ENCODE measurements at regions not wholly inside any gene's neighbourhood (a gene's known extent, or its start where the extent isn't known, plus 50 kb on each side); places are given as distances from the start of the nearest gene placed in this dataset.

GRCh38 chr18:33828949-33829348 is 250.9 kb downstream of the ASXL3 start:
- TF ChIP-seq, protein P1, sequence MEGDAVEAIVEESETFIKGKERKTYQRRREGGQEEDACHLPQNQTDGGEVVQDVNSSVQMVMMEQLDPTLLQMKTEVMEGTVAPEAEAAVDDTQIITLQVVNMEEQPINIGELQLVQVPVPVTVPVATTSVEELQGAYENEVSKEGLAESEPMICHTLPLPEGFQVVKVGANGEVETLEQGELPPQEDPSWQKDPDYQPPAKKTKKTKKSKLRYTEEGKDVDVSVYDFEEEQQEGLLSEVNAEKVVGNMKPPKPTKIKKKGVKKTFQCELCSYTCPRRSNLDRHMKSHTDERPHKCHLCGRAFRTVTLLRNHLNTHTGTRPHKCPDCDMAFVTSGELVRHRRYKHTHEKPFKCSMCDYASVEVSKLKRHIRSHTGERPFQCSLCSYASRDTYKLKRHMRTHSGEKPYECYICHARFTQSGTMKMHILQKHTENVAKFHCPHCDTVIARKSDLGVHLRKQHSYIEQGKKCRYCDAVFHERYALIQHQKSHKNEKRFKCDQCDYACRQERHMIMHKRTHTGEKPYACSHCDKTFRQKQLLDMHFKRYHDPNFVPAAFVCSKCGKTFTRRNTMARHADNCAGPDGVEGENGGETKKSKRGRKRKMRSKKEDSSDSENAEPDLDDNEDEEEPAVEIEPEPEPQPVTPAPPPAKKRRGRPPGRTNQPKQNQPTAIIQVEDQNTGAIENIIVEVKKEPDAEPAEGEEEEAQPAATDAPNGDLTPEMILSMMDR (IDR thresholded peaks at IDR 0.05): no peak
- no peak for TF ChIP-seq IRF3 (IDR thresholded peaks at IDR 0.05; ENCODE audit: low read depth, low read length)
- no peak for TF ChIP-seq RCOR1 (IDR thresholded peaks at IDR 0.05; ENCODE audit: low read length)
- no peak for TF ChIP-seq MAX (IDR thresholded peaks at IDR 0.05; ENCODE audit: low read depth)
- no peak for TF ChIP-seq MEF2A (IDR thresholded peaks at IDR 0.05; ENCODE audit: borderline replicate concordance, low read depth)
- no peak for TF ChIP-seq PBX3 (IDR thresholded peaks at IDR 0.05)
- TF ChIP-seq MXI1 (IDR thresholded peaks at IDR 0.05; ENCODE audit: low read depth, low read length): no peak
- TF ChIP-seq EP300 (IDR thresholded peaks at IDR 0.05; ENCODE audit: borderline replicate concordance in 1 of 2, low read depth in 1 of 2, low read length in 1 of 2): no peak
- no peak for TF ChIP-seq SMC3 (IDR thresholded peaks at IDR 0.05; ENCODE audit: low read depth, low read length)
- TF ChIP-seq YY1 (IDR thresholded peaks at IDR 0.05; ENCODE audit: low read depth): no peak

All from SK-N-SH (cell line).